Testis (tissue), 2 donors: ENCODE measurements at regions not wholly inside any gene's neighbourhood (a gene's known extent, or its start where the extent isn't known, plus 50 kb on each side); places are given as distances from the start of the nearest gene placed in this dataset.

ENCODE experiments used
- DNase-seq: peaks from one replicate; pipeline ENCODE4 v3.0.0-alpha.2; 2019
- H3K27ac ChIP-seq, 2 donors: fragments of 200-600 bp; sonication (generic); one replicate each; pipeline ENCODE4 v1.5.1; 2019
- H3K27me3 ChIP-seq: fragments of 200-600 bp; sonication (generic); one replicate; pipeline ENCODE4 v1.5.1; 2019
- H3K36me3 ChIP-seq: fragments of 200-600 bp; sonication (generic); one replicate; pipeline ENCODE4 v1.5.1; 2017; ENCODE audit warnings: low read depth; ENCODE audit errors: missing control alignments
- H3K4me1 ChIP-seq: fragments of 200-600 bp; sonication (generic); one replicate; pipeline ENCODE4 v1.5.1; 2019
- H3K4me3 ChIP-seq, 2 donors: fragments of 200-600 bp; sonication (generic); one replicate each; pipeline ENCODE4 v1.5.1; 2017 to 2019
- H3K9me3 ChIP-seq: fragments of 200-600 bp; sonication (generic); one replicate; pipeline ENCODE4 v1.5.1; 2017
- POLR2A ChIP-seq: fragments of 450-650 bp; IDR thresholded peaks from one replicate; pipeline ENCODE4 v1.6.1; 2017; ENCODE audit warnings: antibody characterized with exemption, mild to moderate bottlenecking, moderate library complexity
- WGBS, 2 donors: methylation state at CpG; one replicate each; pipeline ENCODE4 v1.1.5; 2018; 5-methylcytosine and 5-hydroxymethylcytosine counted together
- intact Hi-C: fragments of 100-400 bp; cut with DNase I; formaldehyde crosslinking; loops from one replicate; pipeline ENCODE4 v1.15.1; 2023; ENCODE audit warnings: low total_unique reads
- TF ChIP-seq, protein P1 (sequence below), 3 experiments: fragments of 450-650 bp in 2 of 3; fragments of 200-600 bp in 1 of 3; sonication (generic) in 1 of 3; IDR thresholded peaks; one replicate each; pipeline ENCODE4 v1.5.1; 2016 to 2019; ENCODE audit warnings: antibody characterized with exemption in 3 of 3, mild to moderate bottlenecking in 2 of 3, moderate library complexity in 1 of 3

DNA sequence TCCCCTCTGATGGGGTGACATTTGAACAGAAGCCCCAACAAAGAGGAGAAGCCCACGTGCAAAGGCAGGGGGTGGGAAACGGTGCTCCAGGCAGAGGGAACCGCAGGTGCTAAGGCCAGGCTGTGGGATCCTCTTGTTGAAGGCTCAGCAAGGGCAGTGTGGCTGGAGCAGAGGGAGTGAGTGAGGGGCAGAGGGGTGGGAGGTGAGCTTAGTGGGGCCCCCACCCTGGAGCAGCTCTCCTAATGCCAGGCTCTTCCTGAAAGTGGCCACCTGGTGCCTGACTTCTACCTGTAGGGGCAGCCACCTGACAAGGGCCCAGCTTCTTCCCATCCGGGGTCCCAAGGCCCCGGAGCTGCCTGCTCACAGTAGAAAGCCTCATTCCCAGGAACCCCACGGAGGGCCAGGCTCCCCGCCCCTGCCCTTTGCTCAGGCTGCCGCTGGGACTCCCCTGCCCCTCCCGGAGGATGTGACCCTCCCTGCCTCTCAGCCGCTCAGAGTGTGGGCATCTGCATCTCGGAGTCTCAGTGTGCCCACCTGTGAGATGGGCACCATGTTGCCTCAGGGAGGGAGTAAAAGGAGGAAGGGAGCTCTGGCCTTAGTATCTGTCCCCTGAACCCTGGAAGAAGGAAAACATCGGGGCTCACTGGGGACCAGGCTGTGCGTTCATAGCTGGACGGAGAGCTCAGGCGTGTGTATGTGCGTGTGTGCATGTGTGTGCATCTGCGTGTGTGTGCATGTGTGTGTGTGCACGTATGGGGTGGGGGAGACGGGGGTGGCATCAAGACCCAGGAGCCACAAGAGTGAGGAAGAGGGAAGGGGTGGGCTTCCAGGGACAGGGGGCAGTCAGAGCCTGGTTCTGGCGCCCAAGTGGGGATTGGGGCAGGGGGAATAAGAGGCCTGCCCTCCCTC is 119.4 kb downstream of the CEBPB start:
- Histone ChIP-seq H3K4me1 (peaks cover 43% of the 10 kb centered on the region), H3K27me3 (no peaks in the 10 kb centered on the region), H3K27ac (peak overlapping the region in 1 of 2 donors; percentile 90), H3K4me3 (no peak overlapping the region), H3K9me3 (no peaks in the 10 kb centered on the region), H3K36me3 (no peaks in the 10 kb centered on the region)
- DNase-seq = no peak
- intact Hi-C loops = loop anchor here (2.0 kb wide), 1 partner anchor 117 kb away; no protein-coding TSS in a partner anchor
- 87 to 90% methylated on average over 12 to 20 of the region's 20 CpGs for WGBS, 2 donors
- TF ChIP-seq POLR2A = no peak
- TF ChIP-seq, protein P1, sequence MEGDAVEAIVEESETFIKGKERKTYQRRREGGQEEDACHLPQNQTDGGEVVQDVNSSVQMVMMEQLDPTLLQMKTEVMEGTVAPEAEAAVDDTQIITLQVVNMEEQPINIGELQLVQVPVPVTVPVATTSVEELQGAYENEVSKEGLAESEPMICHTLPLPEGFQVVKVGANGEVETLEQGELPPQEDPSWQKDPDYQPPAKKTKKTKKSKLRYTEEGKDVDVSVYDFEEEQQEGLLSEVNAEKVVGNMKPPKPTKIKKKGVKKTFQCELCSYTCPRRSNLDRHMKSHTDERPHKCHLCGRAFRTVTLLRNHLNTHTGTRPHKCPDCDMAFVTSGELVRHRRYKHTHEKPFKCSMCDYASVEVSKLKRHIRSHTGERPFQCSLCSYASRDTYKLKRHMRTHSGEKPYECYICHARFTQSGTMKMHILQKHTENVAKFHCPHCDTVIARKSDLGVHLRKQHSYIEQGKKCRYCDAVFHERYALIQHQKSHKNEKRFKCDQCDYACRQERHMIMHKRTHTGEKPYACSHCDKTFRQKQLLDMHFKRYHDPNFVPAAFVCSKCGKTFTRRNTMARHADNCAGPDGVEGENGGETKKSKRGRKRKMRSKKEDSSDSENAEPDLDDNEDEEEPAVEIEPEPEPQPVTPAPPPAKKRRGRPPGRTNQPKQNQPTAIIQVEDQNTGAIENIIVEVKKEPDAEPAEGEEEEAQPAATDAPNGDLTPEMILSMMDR (IDR thresholded peaks at IDR 0.05) = no peak

DNA sequence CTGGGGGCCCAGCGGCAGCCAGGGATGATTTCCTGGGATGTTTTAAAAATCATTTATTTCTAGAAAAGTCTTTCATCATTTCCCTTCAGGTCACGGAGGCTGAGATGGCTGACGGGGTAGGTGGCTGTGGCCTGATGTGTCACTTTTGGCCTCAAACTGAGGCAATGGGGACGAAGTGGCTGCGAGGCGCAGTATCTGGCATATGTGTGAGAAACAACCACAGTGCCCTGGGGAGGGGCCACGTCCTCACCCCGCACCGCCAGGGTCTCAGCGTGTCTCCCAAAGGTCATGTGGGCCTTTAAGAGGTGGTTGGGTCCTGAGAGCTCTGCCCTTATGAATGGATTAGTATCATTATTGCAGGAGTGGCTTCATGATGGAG is 120.0 kb downstream of the CEBPB start:
- no peak for DNase-seq
- peaks cover 36% of the 10 kb centered on the region for H3K4me1 ChIP-seq
- intact Hi-C loops = no loop called here
- H3K4me3 ChIP-seq = no peak overlapping the region
- H3K9me3 ChIP-seq = no peaks in the 10 kb centered on the region
- TF ChIP-seq, protein P1 (IDR thresholded peaks at IDR 0.05) = no peak
- TF ChIP-seq POLR2A = no peak
- H3K27me3 ChIP-seq = no peaks in the 10 kb centered on the region
- no peaks in the 10 kb centered on the region for H3K36me3 ChIP-seq
- H3K27ac ChIP-seq = peak overlapping the region in 1 of 2 donors; percentile 90
- WGBS, 2 donors = 95 to 97% methylated on average over 7 to 10 of the region's 10 CpGs

DNA sequence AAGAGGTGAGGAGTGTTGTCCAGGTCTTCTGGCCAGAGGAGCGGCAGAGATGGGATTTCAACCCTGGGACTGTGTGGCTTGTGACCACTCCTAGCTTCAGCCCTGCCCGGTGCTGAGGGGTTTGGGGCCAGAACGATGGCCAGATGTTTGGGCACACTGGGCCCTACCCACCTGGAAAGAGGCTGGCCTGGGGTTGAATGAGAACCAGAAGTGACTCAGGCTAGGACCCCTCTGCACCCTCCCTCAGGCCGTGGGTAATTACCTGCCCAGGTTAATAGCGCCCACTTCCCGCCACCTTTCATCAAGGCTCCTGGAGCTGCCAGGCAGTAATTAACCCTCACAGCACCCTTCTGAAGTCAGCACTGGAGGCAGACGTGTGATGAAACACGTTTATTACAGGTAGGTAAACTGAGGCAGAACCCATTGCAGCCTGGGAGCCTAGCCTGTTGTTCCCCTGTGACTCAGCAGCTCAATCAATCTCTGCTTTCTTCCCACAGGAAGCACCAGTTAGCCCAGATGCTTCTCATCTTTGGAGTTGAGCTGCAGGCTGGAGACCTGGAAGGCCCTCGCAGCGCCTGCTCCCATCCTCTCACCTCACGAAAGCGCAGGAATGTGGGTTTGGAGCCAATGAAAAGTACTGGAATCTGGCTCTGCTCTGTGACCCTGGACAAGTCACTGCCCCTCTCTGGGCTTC is 120.8 kb downstream of the CEBPB start:
- intact Hi-C loops = no loop called here
- H3K4me1 ChIP-seq = peaks cover 28% of the 10 kb centered on the region

DNA sequence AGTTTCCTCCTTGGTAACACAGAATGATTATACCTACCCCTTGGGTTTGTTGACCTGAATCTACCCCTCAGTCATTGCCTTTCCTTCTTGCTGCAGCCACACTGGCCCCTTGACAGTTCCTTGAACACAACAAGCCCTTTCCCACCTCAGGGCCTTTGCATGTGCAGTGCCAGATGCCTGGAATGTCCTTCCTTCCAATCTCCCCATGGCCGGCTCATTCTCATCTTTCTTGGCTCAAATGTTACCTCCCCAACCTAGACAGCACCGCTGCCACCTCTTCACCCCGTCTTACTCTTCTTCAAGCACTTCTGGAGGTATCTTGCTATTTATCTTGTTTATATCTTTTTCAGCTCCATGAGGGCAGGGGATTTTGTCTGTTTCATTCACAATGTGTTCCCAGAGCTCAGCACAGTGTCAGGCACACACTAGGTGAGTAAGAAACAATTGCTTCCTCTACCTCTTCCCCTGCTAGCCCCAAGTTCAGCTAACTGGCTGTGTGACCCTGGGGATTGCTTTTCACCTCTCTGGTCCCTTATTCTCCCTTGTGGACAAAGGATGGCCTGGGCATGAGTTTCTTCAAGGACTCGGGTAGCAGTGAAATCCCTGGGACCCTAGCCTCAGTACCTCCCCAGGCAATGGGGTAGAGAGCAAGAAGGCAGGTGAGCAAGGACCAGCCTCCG is 121.5 kb downstream of the CEBPB start:
- no peak for DNase-seq
- peaks cover 22% of the 10 kb centered on the region for H3K4me1 ChIP-seq
- intact Hi-C loops = no loop called here

More for the DNA sequence above, 120.8 kb downstream of the CEBPB start:
- Histone ChIP-seq H3K27ac (peak overlapping the region in 1 of 2 donors; percentile 74), H3K9me3 (no peaks in the 10 kb centered on the region), H3K27me3 (no peaks in the 10 kb centered on the region), H3K36me3 (no peaks in the 10 kb centered on the region), H3K4me3 (no peak overlapping the region)
- TF ChIP-seq POLR2A = no peak
- TF ChIP-seq, protein P1 (IDR thresholded peaks at IDR 0.05) = no peak
- DNase-seq = no peak
- 84 to 85% methylated on average over 12 of the region's 12 CpGs for WGBS, 2 donors

More for the DNA sequence above, 121.5 kb downstream of the CEBPB start:
- Histone ChIP-seq H3K36me3 (no peaks in the 10 kb centered on the region), H3K27ac (peak overlapping the region; percentile 20 to 74), H3K9me3 (no peaks in the 10 kb centered on the region), H3K27me3 (no peaks in the 10 kb centered on the region), H3K4me3 (no peak overlapping the region)
- TF ChIP-seq, protein P1 (IDR thresholded peaks at IDR 0.05) = no peak
- TF ChIP-seq POLR2A = no peak
- WGBS, 2 donors = 79 to 80% methylated on average over 4 to 5 of the region's 5 CpGs
